GM10248 (cell line): ENCODE measurements at regions not wholly inside any gene's neighbourhood (a gene's known extent, or its start where the extent isn't known, plus 50 kb on each side); places are given as distances from the start of the nearest gene placed in this dataset.

Source experiments
- CTCF ChIA-PET: fragments of 300-600 bp; sonication (Branson Sonifier 250); formaldehyde crosslinking; extraction: SDS; loops from one replicate; lab custom pipeline; 2021; ENCODE audit warnings: antibody characterized with exemption; lab: Yijun Ruan, JAX
- POLR2A ChIA-PET: fragments of 350-650 bp; sonication (Branson Sonifier 250); formaldehyde crosslinking; extraction: SDS; loops from one replicate; lab custom pipeline; 2020; ENCODE audit warnings: antibody characterized with exemption; lab: Yijun Ruan, JAX
- DNase-seq: peaks from one replicate; pipeline ENCODE4 v3.0.0; 2012; ENCODE audit errors: extremely low spot score
- TF ChIP-seq, protein P1 (sequence below): IDR thresholded peaks from 2 replicates; pipeline ENCODE4 v1.5.1; 2012; ENCODE audit warnings: mild to moderate bottlenecking, low read depth; ENCODE audit errors: extremely low read depth, missing control alignments, control extremely low read depth

DNA sequence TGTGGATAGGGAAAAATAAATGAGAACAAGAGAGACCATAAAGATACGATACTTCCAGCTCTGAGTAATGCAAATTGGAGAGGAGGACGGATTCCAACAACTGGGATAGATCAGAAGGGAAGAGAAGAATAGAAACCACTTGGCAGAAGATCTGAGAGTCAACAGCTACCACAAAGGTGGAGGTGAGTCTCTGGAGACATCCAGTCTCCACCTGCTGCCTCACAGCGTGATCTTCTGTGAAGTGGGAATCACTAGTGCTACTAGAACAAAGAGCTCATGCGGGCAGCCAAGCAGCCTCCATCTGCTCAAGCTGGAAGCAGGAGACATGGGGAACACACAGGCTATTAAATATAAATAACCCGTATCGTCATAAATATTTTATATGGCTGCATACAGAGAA, 558.5 kb upstream of the CFAP20DC start:
- ChIA-PET POLR2A (no interaction called here), CTCF (no interaction called here)
- DNase-seq = no peak
- TF ChIP-seq, protein P1, sequence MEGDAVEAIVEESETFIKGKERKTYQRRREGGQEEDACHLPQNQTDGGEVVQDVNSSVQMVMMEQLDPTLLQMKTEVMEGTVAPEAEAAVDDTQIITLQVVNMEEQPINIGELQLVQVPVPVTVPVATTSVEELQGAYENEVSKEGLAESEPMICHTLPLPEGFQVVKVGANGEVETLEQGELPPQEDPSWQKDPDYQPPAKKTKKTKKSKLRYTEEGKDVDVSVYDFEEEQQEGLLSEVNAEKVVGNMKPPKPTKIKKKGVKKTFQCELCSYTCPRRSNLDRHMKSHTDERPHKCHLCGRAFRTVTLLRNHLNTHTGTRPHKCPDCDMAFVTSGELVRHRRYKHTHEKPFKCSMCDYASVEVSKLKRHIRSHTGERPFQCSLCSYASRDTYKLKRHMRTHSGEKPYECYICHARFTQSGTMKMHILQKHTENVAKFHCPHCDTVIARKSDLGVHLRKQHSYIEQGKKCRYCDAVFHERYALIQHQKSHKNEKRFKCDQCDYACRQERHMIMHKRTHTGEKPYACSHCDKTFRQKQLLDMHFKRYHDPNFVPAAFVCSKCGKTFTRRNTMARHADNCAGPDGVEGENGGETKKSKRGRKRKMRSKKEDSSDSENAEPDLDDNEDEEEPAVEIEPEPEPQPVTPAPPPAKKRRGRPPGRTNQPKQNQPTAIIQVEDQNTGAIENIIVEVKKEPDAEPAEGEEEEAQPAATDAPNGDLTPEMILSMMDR = no peak

DNA sequence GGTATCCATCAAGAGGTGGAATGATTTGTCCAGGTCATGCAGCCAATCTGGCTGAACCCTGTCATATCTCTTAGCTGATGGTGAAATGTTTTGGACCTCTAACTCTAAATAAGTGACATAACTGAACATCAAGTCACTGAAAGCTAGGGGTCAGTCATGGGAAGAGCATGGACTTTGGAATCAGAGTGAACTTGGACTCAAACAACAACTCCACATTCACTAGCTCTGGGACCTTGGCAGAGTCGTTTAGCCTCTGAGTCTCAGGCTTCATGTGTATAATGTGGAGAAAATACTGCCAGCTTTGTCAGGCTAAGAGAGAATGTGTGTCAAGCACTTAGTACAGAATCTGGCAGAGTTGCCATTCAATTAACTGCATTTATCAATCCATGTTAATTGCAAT, 557.8 kb upstream of the CFAP20DC start:
- TF ChIP-seq, protein P1 = no peak
- no peak for DNase-seq
- CTCF ChIA-PET = no interaction called here
- POLR2A ChIA-PET = no interaction called here

DNA sequence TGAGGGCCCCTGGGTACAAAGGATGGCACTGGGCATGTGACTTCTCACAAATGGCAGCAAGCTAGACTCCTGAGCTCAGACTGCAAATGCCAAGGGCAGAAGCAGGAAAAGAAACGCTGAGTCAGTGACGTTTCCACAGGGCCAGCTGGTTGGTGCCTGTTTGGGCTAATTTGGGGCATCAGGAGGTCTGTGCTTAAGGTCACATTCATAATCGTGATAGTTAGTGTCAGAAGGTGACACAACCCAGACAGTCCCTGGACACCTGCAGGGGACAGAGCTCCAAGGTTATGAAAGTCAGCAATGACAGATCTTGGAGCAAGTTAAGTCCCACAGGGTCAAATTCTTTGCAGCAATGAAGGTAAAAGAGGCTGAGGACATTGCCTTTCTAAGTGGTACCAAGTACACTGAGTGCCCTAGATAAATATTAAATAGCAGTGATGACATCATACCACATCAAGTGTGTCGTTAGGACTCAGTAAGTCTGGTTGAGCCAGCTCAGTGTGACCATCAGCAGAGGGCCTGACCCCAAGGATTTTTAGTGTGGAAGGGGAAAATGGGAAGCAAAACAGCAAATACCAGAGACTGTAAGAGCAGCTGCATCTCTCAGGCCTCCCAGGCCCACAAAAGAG, 556.9 kb upstream of the CFAP20DC start:
- ChIA-PET POLR2A (no interaction called here), CTCF (interaction anchor here (0.7 to 1.0 kb wide), 2 partner anchors 12 to 1775 kb away, joined by 3 read pairs; no protein-coding TSS in a partner anchor)
- TF ChIP-seq, protein P1 = no peak
- DNase-seq = no peak

DNA sequence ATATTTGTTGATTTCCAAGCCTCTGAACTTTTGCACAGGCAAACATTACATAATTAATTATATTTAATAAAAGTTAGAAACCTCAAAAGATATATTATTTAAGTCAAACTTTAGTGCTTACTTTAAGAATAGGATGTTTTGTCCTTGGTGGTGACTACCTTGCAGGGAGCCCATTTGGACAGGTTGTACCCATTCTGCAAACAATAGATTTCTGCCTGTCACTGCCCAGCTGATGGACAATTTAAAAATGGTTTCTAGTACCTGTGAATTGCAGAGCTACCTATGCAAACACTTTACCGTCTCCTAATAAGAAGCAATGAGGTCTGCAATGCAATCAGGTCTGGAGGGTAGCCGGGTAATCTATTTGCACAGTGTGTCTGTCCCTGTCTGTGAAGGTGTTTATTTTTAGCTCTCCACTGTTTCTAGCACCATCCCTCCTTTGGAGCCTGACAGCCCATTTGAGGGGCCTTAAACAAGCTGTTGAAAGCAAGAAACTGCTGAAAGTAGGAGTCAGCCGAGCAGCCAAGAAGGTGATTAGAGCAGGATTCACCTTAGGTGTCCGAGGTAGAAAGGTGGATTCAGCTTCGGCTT, 556.2 kb upstream of the CFAP20DC start:
- TF ChIP-seq, protein P1 = no peak
- CTCF ChIA-PET = interaction anchor here (1.0 kb wide), 1 partner anchor 1776 kb away, joined by 3 read pairs; no protein-coding TSS in a partner anchor
- no peak for DNase-seq
- POLR2A ChIA-PET = no interaction called here

DNA sequence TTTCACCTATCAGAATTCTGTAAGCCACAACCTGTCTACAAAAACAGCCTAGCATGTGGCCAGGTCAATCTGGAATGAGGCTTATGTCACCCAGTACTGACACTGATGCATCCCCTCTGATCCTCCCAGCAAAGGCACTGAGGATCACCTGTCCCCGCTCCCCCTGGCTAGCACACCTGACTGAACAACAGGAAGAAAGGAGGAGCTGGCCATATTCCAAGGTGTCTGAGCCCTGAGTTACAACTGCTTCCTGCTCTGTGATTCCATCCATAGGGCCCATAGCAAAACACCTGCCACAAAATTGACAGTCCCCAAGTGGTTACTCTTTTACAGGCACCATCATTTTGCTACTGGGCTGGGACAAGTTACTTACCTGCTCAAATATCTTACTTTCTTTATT, 555.5 kb upstream of the CFAP20DC start:
- DNase-seq = no peak
- ChIA-PET CTCF (no interaction called here), POLR2A (no interaction called here)
- TF ChIP-seq, protein P1 = no peak

DNA sequence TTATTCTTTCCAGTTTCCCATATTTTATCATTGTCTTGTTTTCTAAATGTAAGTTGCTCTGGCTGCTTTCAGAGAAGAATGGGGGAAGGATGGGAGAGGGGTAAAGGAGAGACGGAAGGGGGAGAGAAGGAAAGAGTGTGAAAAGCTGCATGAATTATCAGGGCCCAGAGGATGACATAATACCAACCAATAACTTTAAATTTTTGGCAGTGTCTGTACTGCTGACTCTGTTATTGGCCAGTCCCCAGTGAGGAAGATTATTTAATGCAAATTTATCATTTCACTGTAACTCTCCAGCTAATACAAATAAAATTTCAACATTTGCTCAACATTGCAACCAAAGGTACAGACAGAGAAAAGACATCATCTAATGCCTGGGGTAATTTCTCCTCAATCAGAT, 551.7 kb upstream of the CFAP20DC start:
- ChIA-PET POLR2A (no interaction called here), CTCF (no interaction called here)
- DNase-seq = no peak
- TF ChIP-seq, protein P1 = no peak
